IMR-90 (cell line): ENCODE measurements at regions not wholly inside any gene's neighbourhood (a gene's known extent, or its start where the extent isn't known, plus 50 kb on each side); places are given as distances from the start of the nearest gene placed in this dataset.

Experiments used
- ATAC-seq: fragments of 200-7000 bp; cut with Tn5 transposase; 2 replicates; pipeline ENCODE4 v1.9.1; 2020; ENCODE audit warnings: low read depth, mild to moderate bottlenecking, moderate library complexity
- BruUV-seq: library from RNA; stranded (reverse); fragments of 400-500 nt; replicated peaks from 2 replicates; lab custom pipeline; 2021; lab: Mats Ljungman, UMichigan
- CTCF ChIA-PET: fragments of 300-600 bp; formaldehyde crosslinking; extraction: SDS; loops from one replicate; lab custom pipeline; 2021; ENCODE audit warnings: antibody characterized with exemption; lab: Yijun Ruan, JAX
- POLR2A ChIA-PET: fragments of 300-600 bp; sonication (Branson Sonifier 250); formaldehyde crosslinking; loops from one replicate; lab custom pipeline; 2022; ENCODE audit warnings: antibody characterized with exemption; ENCODE audit not compliant: unreplicated experiment; lab: Charles Lee
- DNase-seq: peaks from one replicate; pipeline ENCODE4 v3.0.0; 2013
- H2AFZ ChIP-seq: replicated peaks from 2 replicates; pipeline ENCODE3; 2013; ENCODE audit warnings: low read length, mild to moderate bottlenecking; ENCODE audit not compliant: poor library complexity
- H2AK5ac ChIP-seq: 2 replicates; pipeline ENCODE4 v1.6.1; 2013; ENCODE audit warnings: low read depth, low read length, inconsistent platforms
- H2AK9ac ChIP-seq: replicated peaks from 2 replicates; pipeline ENCODE3; 2013; ENCODE audit warnings: mild to moderate bottlenecking, low read depth, low read length, moderate library complexity; ENCODE audit not compliant: poor library complexity
- H2BK120ac ChIP-seq: 2 replicates; pipeline ENCODE4 v1.6.1; 2013; ENCODE audit warnings: low read depth, low read length, inconsistent platforms
- H2BK15ac ChIP-seq: 3 replicates; pipeline ENCODE4 v1.6.1; 2013; ENCODE audit warnings: low read depth, low read length, inconsistent platforms
- H2BK20ac ChIP-seq: 2 replicates; pipeline ENCODE4 v1.6.1; 2013; ENCODE audit warnings: low read depth, mild to moderate bottlenecking, inconsistent platforms, low read length, moderate library complexity
- H2BK5ac ChIP-seq: 2 replicates; pipeline ENCODE4 v1.6.1; 2013; ENCODE audit warnings: mild to moderate bottlenecking, low read depth, low read length, inconsistent platforms; ENCODE audit not compliant: poor library complexity, severe bottlenecking
- H3K14ac ChIP-seq: replicated peaks from 2 replicates; pipeline ENCODE4 v1.6.1; 2013; ENCODE audit warnings: low read depth, low read length, inconsistent platforms
- H3K18ac ChIP-seq: 2 replicates; pipeline ENCODE4 v1.6.1; 2013; ENCODE audit warnings: low read depth, low read length, control low read depth
- H3K23ac ChIP-seq: 2 replicates; pipeline ENCODE4 v1.6.1; 2013; ENCODE audit warnings: low read depth, low read length, inconsistent platforms
- H3K27ac ChIP-seq: 2 replicates; pipeline ENCODE4 v1.5.1; 2013; ENCODE audit warnings: mild to moderate bottlenecking, control low read depth, low read length; ENCODE audit not compliant: insufficient read depth
- H3K27me3 ChIP-seq: 2 replicates; pipeline ENCODE4 v1.6.1; 2013; ENCODE audit warnings: low read length; ENCODE audit not compliant: control insufficient read depth, insufficient read depth
- H3K36me3 ChIP-seq: 2 replicates; pipeline ENCODE4 v1.6.1; 2013; ENCODE audit warnings: low read length, mixed read lengths; ENCODE audit not compliant: control insufficient read depth, insufficient read depth
- H3K4ac ChIP-seq: 2 replicates; pipeline ENCODE4 v1.6.1; 2013; ENCODE audit warnings: low read depth, low read length, inconsistent platforms
- H3K4me1 ChIP-seq: 2 replicates; pipeline ENCODE4 v1.6.1; 2013; ENCODE audit warnings: low read length, mixed read lengths; ENCODE audit not compliant: control insufficient read depth, insufficient read depth
- H3K4me2 ChIP-seq: 2 replicates; pipeline ENCODE4 v1.6.1; 2013; ENCODE audit warnings: low read depth, mild to moderate bottlenecking, control low read depth, low read length, moderate library complexity
- H3K4me3 ChIP-seq: 2 replicates; pipeline ENCODE4 v1.5.1; 2013; ENCODE audit warnings: low read depth, mild to moderate bottlenecking, control low read depth, low read length, moderate library complexity; ENCODE audit not compliant: insufficient read depth
- H3K56ac ChIP-seq: 2 replicates; pipeline ENCODE4 v1.6.1; 2013; ENCODE audit warnings: low read length, inconsistent platforms; ENCODE audit not compliant: insufficient read depth; ENCODE audit errors: extremely low read depth
- H3K79me1 ChIP-seq, 2 experiments: 2 replicates each; pipeline ENCODE4 v1.6.1; 2013; ENCODE audit warnings: low read length in 2 of 2, inconsistent platforms in 1 of 2, low read depth in 1 of 2
- H3K9ac ChIP-seq: 2 replicates; pipeline ENCODE4 v1.6.1; 2013; ENCODE audit warnings: low read depth, low read length, control low read depth
- H3K9me1 ChIP-seq: 2 replicates; pipeline ENCODE4 v1.6.1; 2013; ENCODE audit warnings: low read length, inconsistent platforms; ENCODE audit not compliant: insufficient read depth
- H3K9me3 ChIP-seq: 2 replicates; pipeline ENCODE4 v1.6.1; 2013; ENCODE audit warnings: low read length; ENCODE audit not compliant: control insufficient read depth, insufficient read depth
- H4K20me1 ChIP-seq: 2 replicates; pipeline ENCODE4 v1.6.1; 2013; ENCODE audit warnings: low read length, inconsistent platforms; ENCODE audit not compliant: insufficient read depth
- H4K5ac ChIP-seq: 2 replicates; pipeline ENCODE4 v1.6.1; 2013; ENCODE audit warnings: mild to moderate bottlenecking, low read depth, low read length, control low read depth
- H4K8ac ChIP-seq, 2 experiments: 2 replicates each; pipeline ENCODE4 v1.6.1; 2013; ENCODE audit warnings: low read depth in 2 of 2, low read length in 2 of 2, control low read depth in 1 of 2, inconsistent platforms in 1 of 2
- H4K91ac ChIP-seq: 2 replicates; pipeline ENCODE4 v1.6.1; 2013; ENCODE audit warnings: low read depth, low read length, inconsistent platforms; ENCODE audit not compliant: insufficient read depth
- BHLHE40 ChIP-seq: fragments of 150-350 bp; IDR thresholded peaks from 2 replicates; pipeline ENCODE4 v1.6.1; 2016; ENCODE audit warnings: mild to moderate bottlenecking, low read depth, low read length
- CEBPB ChIP-seq: IDR thresholded peaks from 2 replicates; pipeline ENCODE4 v1.6.1; 2012; ENCODE audit warnings: low read depth, low read length, improper control_type of control experiment
- CHD1 ChIP-seq: IDR thresholded peaks from 2 replicates; pipeline ENCODE4 v1.6.1; 2012; ENCODE audit warnings: low read depth, low read length, improper control_type of control experiment
- CTCF ChIP-seq: conservative IDR thresholded peaks from 2 replicates; pipeline ENCODE4 v1.5.1; 2012; ENCODE audit warnings: mild to moderate bottlenecking, low read depth, low read length, improper control_type of control experiment
- ELK1 ChIP-seq: fragments of 150-350 bp; IDR thresholded peaks from 2 replicates; pipeline ENCODE4 v1.6.1; 2016; ENCODE audit warnings: low read depth, mild to moderate bottlenecking, low read length, moderate library complexity, borderline replicate concordance
- FOS ChIP-seq: fragments of 150-350 bp; IDR thresholded peaks from 2 replicates; pipeline ENCODE4 v1.6.1; 2016; ENCODE audit warnings: low read depth, low read length
- MAFK ChIP-seq: IDR thresholded peaks from 2 replicates; pipeline ENCODE4 v1.6.1; 2012; ENCODE audit warnings: low read depth, low read length, improper control_type of control experiment
- MAZ ChIP-seq: IDR thresholded peaks from 2 replicates; pipeline ENCODE4 v1.6.1; 2012; ENCODE audit warnings: low read depth, mild to moderate bottlenecking, low read length, improper control_type of control experiment, moderate library complexity, borderline replicate concordance
- MXI1 ChIP-seq: IDR thresholded peaks from 2 replicates; pipeline ENCODE4 v1.6.1; 2012; ENCODE audit warnings: low read depth, mild to moderate bottlenecking, low read length, moderate library complexity, borderline replicate concordance
- NFE2L2 ChIP-seq: fragments of 150-350 bp; IDR thresholded peaks from 2 replicates; pipeline ENCODE4 v1.6.1; 2016; ENCODE audit warnings: low read depth, mild to moderate bottlenecking, low read length
- POLR2A ChIP-seq: IDR thresholded peaks from 2 replicates; pipeline ENCODE4 v1.6.1; 2012; ENCODE audit warnings: mild to moderate bottlenecking, low read depth, low read length
- RAD21 ChIP-seq: IDR thresholded peaks from 2 replicates; pipeline ENCODE4 v1.6.1; 2012; ENCODE audit warnings: low read length, improper control_type of control experiment
- RCOR1 ChIP-seq: IDR thresholded peaks from 2 replicates; pipeline ENCODE4 v1.6.1; 2012; ENCODE audit warnings: mild to moderate bottlenecking, low read length, improper control_type of control experiment; ENCODE audit not compliant: insufficient replicate concordance
- RFX5 ChIP-seq: IDR thresholded peaks from 2 replicates; pipeline ENCODE4 v1.8.0; 2012; ENCODE audit warnings: low read depth, mild to moderate bottlenecking, low read length, moderate library complexity
- SMC3 ChIP-seq: fragments of 150-350 bp; IDR thresholded peaks from 2 replicates; pipeline ENCODE4 v1.6.1; 2016; ENCODE audit warnings: low read depth, mild to moderate bottlenecking, antibody characterized with exemption, low read length, moderate library complexity
- USF2 ChIP-seq: fragments of 150-350 bp; IDR thresholded peaks from 2 replicates; pipeline ENCODE4 v1.6.1; 2017; ENCODE audit warnings: mild to moderate bottlenecking, antibody characterized with exemption, low read length, low read depth
- WGBS, 2 experiments: methylation state at CpG; one replicate each; pipeline versions ENCODE4 v1.1.5 to v1.1.7; 2013; ENCODE audit warnings: missing lambda C conversion rate in 2 of 2; ENCODE audit not compliant: insufficient read length in 1 of 2; ENCODE audit errors: extremely low coverage in 2 of 2; 5-methylcytosine and 5-hydroxymethylcytosine counted together
- dilution Hi-C: fragments of 300-500 bp; cut with HindIII; formaldehyde crosslinking; loops from one replicate; pipeline ENCODE4 v1.14.3; 2018; ENCODE audit warnings: low sequenced_read_pairs; ENCODE audit not compliant: unreplicated experiment
- in situ Hi-C: fragments of 300-500 bp; cut with MboI; formaldehyde crosslinking; loops from 3 replicates; pipeline ENCODE4 v1.14.3; 2019; ENCODE audit warnings: low sequenced_read_pairs, inconsistent platforms, mixed read lengths
- intact Hi-C: fragments of 100-400 bp; cut with micrococcal nuclease; formaldehyde crosslinking; loops from 2 replicates; pipeline ENCODE4 v1.10.0; 2022

GRCh38 chr5:174505621-174506020 is 218.8 kb upstream of the MSX2 start:
- intact Hi-C loops: no loop called here
- Histone ChIP-seq H3K18ac (no peak overlapping the region), H3K27ac (no peak overlapping the region), H3K27me3 (no peaks in the 10 kb centered on the region), H4K20me1 (no peaks in the 10 kb centered on the region), H3K36me3 (no peaks in the 10 kb centered on the region), H2BK20ac (peak overlapping the region; percentile 0; the same call in 1 of the 2 replicates), H3K56ac (no peak overlapping the region), H4K5ac (no peak overlapping the region), H3K23ac (no peak overlapping the region), H3K9me1 (peaks cover 6% of the 10 kb centered on the region; the same call in 1 of the 2 replicates), H3K4me1 (peaks cover 11% of the 10 kb centered on the region), H2AK9ac (no peak overlapping the region), H3K14ac (no peak overlapping the region), H2AK5ac (no peak overlapping the region), H3K9me3 (no peaks in the 10 kb centered on the region), H2AFZ (no peak overlapping the region), H4K91ac (no peak overlapping the region; the same call in 1 of the 2 replicates), H3K4me2 (no peak overlapping the region), H3K9ac (no peak overlapping the region), H3K4me3 (no peak overlapping the region), H2BK5ac (no peak overlapping the region), H3K4ac (no peak overlapping the region), H2BK15ac (0 out of 3 replicates have a peak overlapping the region, but pooled peaks have one; percentile 67), H3K79me1 (no peaks in the 10 kb centered on the region), H4K8ac (no peak overlapping the region), H2BK120ac (no peak overlapping the region; the same call in 1 of the 2 replicates)
- in situ Hi-C loops: no loop called here
- CTCF ChIA-PET: no interaction called here
- peak; percentile 60 for DNase-seq
- WGBS, 2 experiments: no CpG with 5 or more reads among the region's 4 CpGs
- POLR2A ChIA-PET: no interaction called here
- BruUV-seq: no TSS peak
- dilution Hi-C loops: no loop called here
- TF ChIP-seq ELK1: no peak
- no peak for TF ChIP-seq NFE2L2
- no peak for TF ChIP-seq CEBPB
- TF ChIP-seq SMC3: no peak
- TF ChIP-seq RFX5: no peak
- no peak for TF ChIP-seq RAD21
- TF ChIP-seq BHLHE40: no peak
- TF ChIP-seq MAZ: no peak
- no peak for TF ChIP-seq POLR2A
- no peak for TF ChIP-seq CHD1
- TF ChIP-seq FOS: no peak
- no peak for TF ChIP-seq USF2
- no peak for TF ChIP-seq CTCF
- TF ChIP-seq MAFK: no peak
- no peak for TF ChIP-seq MXI1
- no peak for TF ChIP-seq RCOR1
- ATAC-seq: no peak
